MM.1S (cell line): ENCODE measurements at regions not wholly inside any gene's neighbourhood (a gene's known extent, or its start where the extent isn't known, plus 50 kb on each side); places are given as distances from the start of the nearest gene placed in this dataset.

Source experiments
- DNase-seq: peaks from one replicate; pipeline ENCODE4 v3.0.0-alpha.2; 2015
- H2AFZ ChIP-seq: fragments of 300-600 bp; sonication (generic); 2 replicates; pipeline ENCODE4 v1.6.0; 2016; ENCODE audit warnings: antibody characterized with exemption, low read length
- H3F3A ChIP-seq: fragments of 300-600 bp; sonication (generic); 2 replicates; pipeline ENCODE4 v1.6.1; 2016; ENCODE audit warnings: mild to moderate bottlenecking, antibody characterized with exemption, low read length, moderate library complexity, mixed read lengths; ENCODE audit not compliant: insufficient read depth
- H3K27ac ChIP-seq: fragments of 300-600 bp; sonication (generic); 2 replicates; pipeline ENCODE4 v1.5.1; 2016; ENCODE audit warnings: mild to moderate bottlenecking, low read length
- H3K27me3 ChIP-seq: fragments of 300-600 bp; sonication (generic); replicated peaks from 2 replicates; pipeline ENCODE4 v1.6.0; 2016; ENCODE audit warnings: low read length; ENCODE audit not compliant: insufficient read depth
- H3K36me3 ChIP-seq: fragments of 300-600 bp; sonication (generic); replicated peaks from 2 replicates; pipeline ENCODE4 v1.6.1; 2016; ENCODE audit warnings: mild to moderate bottlenecking, low read length, mixed read lengths; ENCODE audit not compliant: insufficient read depth
- H3K4me1 ChIP-seq: fragments of 300-600 bp; sonication (generic); 2 replicates; pipeline ENCODE4 v1.6.1; 2016; ENCODE audit warnings: low read length, mixed read lengths
- H3K4me2 ChIP-seq: fragments of 300-600 bp; sonication (generic); 2 replicates; pipeline ENCODE4 v1.6.0; 2016; ENCODE audit warnings: low read depth, low read length
- H3K4me3 ChIP-seq: fragments of 300-600 bp; sonication (generic); 2 replicates; pipeline ENCODE4 v1.5.1; 2016; ENCODE audit warnings: low read length, mixed read lengths
- H3K79me2 ChIP-seq: fragments of 300-600 bp; sonication (generic); 2 replicates; pipeline ENCODE4 v1.6.1; 2016; ENCODE audit warnings: mixed run types, low read length, mixed read lengths
- H3K9ac ChIP-seq: fragments of 300-600 bp; sonication (generic); 2 replicates; pipeline ENCODE4 v1.6.1; 2016; ENCODE audit warnings: low read length, mixed read lengths
- H3K9me2 ChIP-seq: fragments of 300-600 bp; sonication (generic); replicated peaks from 2 replicates; pipeline ENCODE4 v1.6.1; 2016; ENCODE audit warnings: mild to moderate bottlenecking, low read length, mixed read lengths; ENCODE audit not compliant: insufficient read depth
- H3K9me3 ChIP-seq: fragments of 300-600 bp; sonication (generic); replicated peaks from 2 replicates; pipeline ENCODE4 v1.6.1; 2016; ENCODE audit warnings: mild to moderate bottlenecking, low read length, mixed read lengths; ENCODE audit not compliant: insufficient read depth
- H4K20me1 ChIP-seq: fragments of 300-600 bp; sonication (generic); 2 replicates; pipeline ENCODE4 v1.6.1; 2016; ENCODE audit warnings: mild to moderate bottlenecking, low read length, moderate library complexity, mixed read lengths; ENCODE audit not compliant: insufficient read depth
- CTCF ChIP-seq: fragments of 300-600 bp; sonication (generic); IDR thresholded peaks from 2 replicates; pipeline ENCODE4 v1.5.1; 2016; ENCODE audit warnings: antibody characterized with exemption, low read length, mixed read lengths
- EZH2 ChIP-seq: fragments of 300-600 bp; sonication (generic); optimal IDR thresholded peaks from 2 replicates; pipeline ENCODE3; 2017; ENCODE audit warnings: low read depth, mild to moderate bottlenecking, antibody characterized with exemption, low read length, mixed read lengths
- EZH2phosphoT487 ChIP-seq: fragments of 300-600 bp; sonication (generic); IDR thresholded peaks from 2 replicates; pipeline ENCODE4 v1.6.1; 2018; ENCODE audit warnings: antibody characterized with exemption, low read length

DNA sequence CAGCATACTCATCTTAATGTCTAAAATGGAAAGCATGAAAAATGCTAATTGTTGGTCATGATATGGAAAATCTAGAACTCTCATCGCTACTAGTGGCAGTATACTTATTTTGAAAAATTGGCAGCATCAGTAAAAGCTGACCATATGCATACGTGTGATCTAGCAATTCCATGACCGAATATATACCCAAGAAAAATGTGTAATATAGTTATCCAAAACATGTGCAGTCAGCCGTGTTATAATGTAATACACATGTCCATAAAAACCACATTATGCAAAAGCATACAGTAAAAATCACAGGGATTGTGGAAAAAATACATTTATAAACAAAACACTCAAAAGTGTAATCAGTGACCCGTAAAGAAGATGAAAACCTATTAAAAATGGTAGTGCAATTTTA lies 439.0 kb downstream of the SH2D4B start:
- Histone ChIP-seq H3K79me2 (no peaks in the 10 kb centered on the region), H3K4me3 (no peak overlapping the region), H3K27ac (no peak overlapping the region), H3K4me2 (no peak overlapping the region), H3F3A (no peaks in the 10 kb centered on the region), H3K27me3 (no peaks in the 10 kb centered on the region), H2AFZ (no peak overlapping the region), H3K36me3 (no peaks in the 10 kb centered on the region), H3K4me1 (no peaks in the 10 kb centered on the region), H3K9ac (no peak overlapping the region), H4K20me1 (no peaks in the 10 kb centered on the region), H3K9me2 (no peaks in the 10 kb centered on the region), H3K9me3 (no peaks in the 10 kb centered on the region)
- no peak for DNase-seq
- TF ChIP-seq EZH2 (no peak), CTCF (no peak), EZH2phosphoT487 (no peak)

- H3K4me1 ChIP-seq: no peaks in the 10 kb centered on the region
- H3K27ac ChIP-seq: no peak overlapping the region
- TF ChIP-seq EZH2phosphoT487: no peak
- DNase-seq: no peak
- H3K9me3 ChIP-seq: no peaks in the 10 kb centered on the region
- no peaks in the 10 kb centered on the region for H3F3A ChIP-seq
- no peak overlapping the region for H3K9ac ChIP-seq
- H4K20me1 ChIP-seq: no peaks in the 10 kb centered on the region
- H2AFZ ChIP-seq: no peak overlapping the region
- no peaks in the 10 kb centered on the region for H3K9me2 ChIP-seq
- no peaks in the 10 kb centered on the region for H3K79me2 ChIP-seq
- no peaks in the 10 kb centered on the region for H3K36me3 ChIP-seq
- H3K4me3 ChIP-seq: no peak overlapping the region
- no peaks in the 10 kb centered on the region for H3K27me3 ChIP-seq
- H3K4me2 ChIP-seq: no peak overlapping the region
Measured at GRCh38 chr10:80985102-80985501, 447.4 kb downstream of the SH2D4B start.

GRCh38 chr10:80986596-80986995 lies 448.9 kb downstream of the SH2D4B start:
- no peak overlapping the region for H3K4me2 ChIP-seq
- no peaks in the 10 kb centered on the region for H4K20me1 ChIP-seq
- H3K4me1 ChIP-seq: no peaks in the 10 kb centered on the region
- H3K27me3 ChIP-seq: no peaks in the 10 kb centered on the region
- H3K79me2 ChIP-seq: no peaks in the 10 kb centered on the region
- H3K4me3 ChIP-seq: no peak overlapping the region
- no peaks in the 10 kb centered on the region for H3K9me2 ChIP-seq
- no peak for DNase-seq
- H3F3A ChIP-seq: no peaks in the 10 kb centered on the region
- H3K9me3 ChIP-seq: no peaks in the 10 kb centered on the region
- no peaks in the 10 kb centered on the region for H3K36me3 ChIP-seq
- H3K9ac ChIP-seq: no peak overlapping the region
- TF ChIP-seq EZH2phosphoT487: no peak
- TF ChIP-seq CTCF: no peak
- TF ChIP-seq EZH2: no peak
- H2AFZ ChIP-seq: no peak overlapping the region
- no peak overlapping the region for H3K27ac ChIP-seq

GRCh38 chr10:80988755-80989154 lies 451.1 kb downstream of the SH2D4B start:
- Histone ChIP-seq H3F3A (no peaks in the 10 kb centered on the region), H3K36me3 (no peaks in the 10 kb centered on the region), H3K4me1 (no peaks in the 10 kb centered on the region), H3K9me2 (no peaks in the 10 kb centered on the region), H3K4me2 (no peak overlapping the region), H3K9ac (no peak overlapping the region), H2AFZ (no peak overlapping the region), H3K9me3 (no peaks in the 10 kb centered on the region), H3K79me2 (no peaks in the 10 kb centered on the region), H3K27ac (no peak overlapping the region), H4K20me1 (no peaks in the 10 kb centered on the region), H3K4me3 (no peak overlapping the region), H3K27me3 (no peaks in the 10 kb centered on the region)
- TF ChIP-seq EZH2: no peak
- TF ChIP-seq CTCF: no peak
- no peak for TF ChIP-seq EZH2phosphoT487
- DNase-seq: no peak
